Endothelial cell of umbilical vein (primary cell): ENCODE measurements at regions not wholly inside any gene's neighbourhood (a gene's known extent, or its start where the extent isn't known, plus 50 kb on each side); places are given as distances from the start of the nearest gene placed in this dataset.

Experiments used
- BruUV-seq: library from RNA; stranded (reverse); fragments of 400-500 nt; replicated peaks from 2 replicates; lab custom pipeline; 2021; lab: Mats Ljungman, UMichigan
- CTCF ChIA-PET: fragments of 300-600, 350-600 bp; sonication (Branson Sonifier 250); formaldehyde crosslinking; loops from one replicate; lab custom pipeline; 2021; ENCODE audit warnings: antibody characterized with exemption, inconsistent platforms; lab: Charles Lee
- POLR2A ChIA-PET: fragments of 300-600, 350-600 bp; sonication (Branson Sonifier 250); formaldehyde crosslinking; loops from one replicate; lab custom pipeline; 2021; ENCODE audit warnings: antibody characterized with exemption, inconsistent platforms; lab: Charles Lee
- DNase-seq: peaks from one replicate; pipeline ENCODE4 v3.0.0-alpha.2; 2011; ENCODE audit warnings: low read depth, low spot score
- FAIRE-seq: peaks from 2 replicates; lab custom pipeline; 2011; peaks lifted over from hg19 to GRCh38; lab: Jason Lieb, UNC
- H2AFZ ChIP-seq: 2 replicates; pipeline ENCODE4 v1.6.0; 2012; ENCODE audit warnings: low read depth, low read length, control low read depth, inconsistent platforms
- H3K27ac ChIP-seq: 2 replicates; pipeline ENCODE4 v1.5.1; 2011; ENCODE audit warnings: low read depth, mild to moderate bottlenecking, control low read depth, low read length, moderate library complexity; ENCODE audit not compliant: insufficient read depth
- H3K27me3 ChIP-seq, 2 experiments: 2 replicates each; pipeline versions ENCODE4 v1.6.0 to v1.6.1; 2011; ENCODE audit warnings: low read length in 2 of 2, mixed read lengths in 1 of 2; ENCODE audit not compliant: control insufficient read depth in 2 of 2, insufficient read depth in 2 of 2
- H3K36me3 ChIP-seq, 2 experiments: 2 replicates in 1 of 2; 3 replicates in 1 of 2; pipeline ENCODE4 v1.5.1; 2011; ENCODE audit warnings: low read length in 2 of 2, mild to moderate bottlenecking in 1 of 2, moderate library complexity in 1 of 2; ENCODE audit not compliant: control insufficient read depth in 2 of 2, insufficient read depth in 2 of 2; ENCODE audit errors: extremely low read depth in 1 of 2
- H3K4me1 ChIP-seq: 3 replicates; pipeline ENCODE4 v1.5.1; 2011; ENCODE audit warnings: mild to moderate bottlenecking, low read length; ENCODE audit not compliant: control insufficient read depth, insufficient read depth; ENCODE audit errors: extremely low read depth
- H3K4me2 ChIP-seq: 2 replicates; pipeline ENCODE4 v1.6.1; 2011; ENCODE audit warnings: low read length, control low read depth, mixed read lengths; ENCODE audit not compliant: insufficient read depth
- H3K4me3 ChIP-seq, 3 experiments: fragments of 200-600 bp in 1 of 3; sonication (generic), shearing (Covaris generic) in 1 of 3; replicated peaks in 1 of 3; 2 replicates each; pipeline ENCODE4 v1.5.1; 2011 to 2016; ENCODE audit warnings: control low read depth in 3 of 3, low read length in 3 of 3, mild to moderate bottlenecking in 2 of 3, inconsistent platforms in 1 of 3, low read depth in 1 of 3, moderate library complexity in 1 of 3; ENCODE audit not compliant: insufficient read depth in 1 of 3
- H3K79me2 ChIP-seq: 2 replicates; pipeline ENCODE4 v1.6.0; 2012; ENCODE audit warnings: low read length, inconsistent platforms; ENCODE audit not compliant: control insufficient read depth, insufficient read depth
- H3K9ac ChIP-seq: replicated peaks from 2 replicates; pipeline ENCODE3; 2011; ENCODE audit warnings: low read length, control low read depth; ENCODE audit not compliant: insufficient read depth; ENCODE audit errors: extremely low read depth
- H3K9me1 ChIP-seq: replicated peaks from 3 replicates; pipeline ENCODE4 v1.6.0; 2011; ENCODE audit warnings: mild to moderate bottlenecking, low read length; ENCODE audit not compliant: control insufficient read depth, insufficient read depth; ENCODE audit errors: extremely low read depth
- H3K9me3 ChIP-seq: replicated peaks from 2 replicates; pipeline ENCODE4 v1.5.1; 2012; ENCODE audit warnings: low read length, inconsistent platforms; ENCODE audit not compliant: control insufficient read depth, insufficient read depth
- H4K20me1 ChIP-seq: replicated peaks from 2 replicates; pipeline ENCODE3; 2011; ENCODE audit warnings: mild to moderate bottlenecking, low read length; ENCODE audit not compliant: control insufficient read depth, insufficient read depth; ENCODE audit errors: extremely low read depth
- CTCF ChIP-seq, 2 donors: IDR thresholded peaks; 1 replicate in 1 of 2; 2 replicates in 1 of 2; pipeline ENCODE4 v1.5.1; 2011; ENCODE audit warnings: low read length in 2 of 2, mild to moderate bottlenecking in 2 of 2, moderate library complexity in 2 of 2, control low read depth in 1 of 2, inconsistent platforms in 1 of 2, low read depth in 1 of 2; ENCODE audit not compliant: insufficient read depth in 1 of 2; ENCODE audit errors: extremely low read depth in 1 of 2
- EZH2 ChIP-seq: IDR thresholded peaks from 2 replicates; pipeline ENCODE4 v1.6.1; 2012; ENCODE audit warnings: borderline replicate concordance, low read depth, mild to moderate bottlenecking, moderate library complexity, low read length, inconsistent platforms; ENCODE audit not compliant: severe bottlenecking
- FOS ChIP-seq: IDR thresholded peaks from 2 replicates; pipeline ENCODE4 v1.6.1; 2011; ENCODE audit warnings: mild to moderate bottlenecking, low read length, moderate library complexity, borderline replicate concordance; ENCODE audit not compliant: insufficient read depth
- GATA2 ChIP-seq: IDR thresholded peaks from 2 replicates; pipeline ENCODE4 v1.7.0; 2011; ENCODE audit warnings: low read depth, mild to moderate bottlenecking, moderate library complexity, mixed read lengths, low read length; ENCODE audit not compliant: insufficient read length, insufficient read depth
- JUN ChIP-seq: IDR thresholded peaks from 2 replicates; pipeline ENCODE4 v1.6.1; 2011; ENCODE audit warnings: borderline replicate concordance, low read depth; ENCODE audit not compliant: insufficient read length, insufficient read depth
- MAX ChIP-seq: IDR thresholded peaks from 2 replicates; pipeline ENCODE4 v1.6.1; 2011; ENCODE audit not compliant: insufficient read depth, insufficient read length
- POLR2A ChIP-seq: IDR thresholded peaks from 2 replicates; pipeline ENCODE4 v1.6.1; 2012; ENCODE audit warnings: low read depth, mild to moderate bottlenecking, control low read depth, low read length
- POLR2AphosphoS5 ChIP-seq: IDR thresholded peaks from 2 replicates; pipeline ENCODE4 v1.6.1; 2012; ENCODE audit warnings: low read depth, mild to moderate bottlenecking, control low read depth, low read length, moderate library complexity; ENCODE audit not compliant: insufficient read depth
- dilution Hi-C: fragments of 300-500 bp; cut with MboI; formaldehyde crosslinking; loops from one replicate; pipeline ENCODE4 v1.15.0; 2019; ENCODE audit warnings: low sequenced_read_pairs; ENCODE audit not compliant: extremely low pct_ligation_motif_present
- intact Hi-C: fragments of 100-400 bp; cut with micrococcal nuclease; formaldehyde crosslinking; loops from one replicate; pipeline ENCODE4 v1.10.0; 2022

GRCh38 chr3:180296971-180297370, 260.2 kb upstream of the PEX5L start:
- Histone ChIP-seq H3K27ac (no peak overlapping the region), H4K20me1 (no peaks in the 10 kb centered on the region), H3K36me3 (no peaks in the 10 kb centered on the region), H3K9me1 (no peaks in the 10 kb centered on the region), H2AFZ (no peak overlapping the region), H3K79me2 (no peaks in the 10 kb centered on the region), H3K4me2 (no peak overlapping the region), H3K9me3 (no peaks in the 10 kb centered on the region), H3K9ac (no peak overlapping the region), H3K4me1 (no peaks in the 10 kb centered on the region), H3K4me3 (no peak overlapping the region), H3K27me3 (no peaks in the 10 kb centered on the region)
- ChIA-PET CTCF (interaction anchor here (1.2 kb wide), 1 partner anchor 10 kb away, joined by 3 read pairs; no protein-coding TSS in a partner anchor), POLR2A (no interaction called here)
- no TSS peak for BruUV-seq
- dilution Hi-C loops (no loop called here), intact Hi-C loops (no loop called here)
- TF ChIP-seq FOS (no peak), POLR2AphosphoS5 (no peak), GATA2 (no peak), POLR2A (no peak), EZH2 (no peak)
- DNase-seq (no peak), FAIRE-seq (no peak)

GRCh38 chr3:180306155-180306554, 269.4 kb upstream of the PEX5L start:
- H2AFZ ChIP-seq: no peak overlapping the region
- no peaks in the 10 kb centered on the region for H3K79me2 ChIP-seq
- no peak overlapping the region for H3K4me3 ChIP-seq
- BruUV-seq: no TSS peak
- TF ChIP-seq JUN (no peak), GATA2 (no peak), EZH2 (no peak), MAX (no peak), CTCF (IDR thresholded peaks at IDR 0.05; ENCODE audit: extremely low read depth in 1 of 2, insufficient read depth in 1 of 2, low read depth in 1 of 2, low read length in 2 of 2) (no peak)
- no peak for DNase-seq
- H4K20me1 ChIP-seq: no peaks in the 10 kb centered on the region
- no peak for FAIRE-seq
- H3K9me3 ChIP-seq: no peaks in the 10 kb centered on the region
- ChIA-PET CTCF (interaction anchor here (0.8 kb wide), 1 partner anchor 8 kb away, joined by 3 read pairs; no protein-coding TSS in a partner anchor), POLR2A (no interaction called here)
- no peaks in the 10 kb centered on the region for H3K27me3 ChIP-seq
- no peak overlapping the region for H3K27ac ChIP-seq
- intact Hi-C loops: no loop called here
- no peaks in the 10 kb centered on the region for H3K36me3 ChIP-seq
- no peak overlapping the region for H3K4me2 ChIP-seq
- H3K9ac ChIP-seq: no peak overlapping the region
- dilution Hi-C loops: no loop called here
- H3K4me1 ChIP-seq: no peaks in the 10 kb centered on the region
- no peaks in the 10 kb centered on the region for H3K9me1 ChIP-seq
